Fibroblast of pulmonary artery (primary cell): ENCODE measurements at regions not wholly inside any gene's neighbourhood (a gene's known extent, or its start where the extent isn't known, plus 50 kb on each side); places are given as distances from the start of the nearest gene placed in this dataset.

Source experiments
- DNase-seq: peaks from one replicate; pipeline ENCODE4 v3.0.0-alpha.2; 2010; ENCODE audit warnings: low read depth
- H3K4me3 ChIP-seq: replicated peaks from 2 replicates; pipeline ENCODE4 v1.5.1; 2011; ENCODE audit warnings: low read depth, mild to moderate bottlenecking, control low read depth, low read length, moderate library complexity
- TF ChIP-seq, protein P1 (sequence below): IDR thresholded peaks from 2 replicates; pipeline ENCODE4 v1.5.1; 2011; ENCODE audit warnings: mild to moderate bottlenecking, control low read depth, low read length, inconsistent platforms; ENCODE audit errors: missing control alignments

GRCh38 chr13:65901723-65902122, 1328.4 kb downstream of the PCDH9 start:
- TF ChIP-seq, protein P1, sequence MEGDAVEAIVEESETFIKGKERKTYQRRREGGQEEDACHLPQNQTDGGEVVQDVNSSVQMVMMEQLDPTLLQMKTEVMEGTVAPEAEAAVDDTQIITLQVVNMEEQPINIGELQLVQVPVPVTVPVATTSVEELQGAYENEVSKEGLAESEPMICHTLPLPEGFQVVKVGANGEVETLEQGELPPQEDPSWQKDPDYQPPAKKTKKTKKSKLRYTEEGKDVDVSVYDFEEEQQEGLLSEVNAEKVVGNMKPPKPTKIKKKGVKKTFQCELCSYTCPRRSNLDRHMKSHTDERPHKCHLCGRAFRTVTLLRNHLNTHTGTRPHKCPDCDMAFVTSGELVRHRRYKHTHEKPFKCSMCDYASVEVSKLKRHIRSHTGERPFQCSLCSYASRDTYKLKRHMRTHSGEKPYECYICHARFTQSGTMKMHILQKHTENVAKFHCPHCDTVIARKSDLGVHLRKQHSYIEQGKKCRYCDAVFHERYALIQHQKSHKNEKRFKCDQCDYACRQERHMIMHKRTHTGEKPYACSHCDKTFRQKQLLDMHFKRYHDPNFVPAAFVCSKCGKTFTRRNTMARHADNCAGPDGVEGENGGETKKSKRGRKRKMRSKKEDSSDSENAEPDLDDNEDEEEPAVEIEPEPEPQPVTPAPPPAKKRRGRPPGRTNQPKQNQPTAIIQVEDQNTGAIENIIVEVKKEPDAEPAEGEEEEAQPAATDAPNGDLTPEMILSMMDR: no peak
- DNase-seq: no peak

GRCh38 chr13:65894049-65894448, 1336.1 kb downstream of the PCDH9 start:
- TF ChIP-seq, protein P1: no peak
- DNase-seq: no peak
- H3K4me3 ChIP-seq: no peak overlapping the region

More at GRCh38 chr13:65901723-65902122, 1328.4 kb downstream of the PCDH9 start:
- H3K4me3 ChIP-seq: no peak overlapping the region

GRCh38 chr13:65892859-65893258, 1337.3 kb downstream of the PCDH9 start:
- peak; percentile 42 for DNase-seq
- H3K4me3 ChIP-seq: no peak overlapping the region
- TF ChIP-seq, protein P1: no peak

GRCh38 chr13:65889368-65889767, 1340.8 kb downstream of the PCDH9 start:
- DNase-seq: peak; percentile 5
- H3K4me3 ChIP-seq: no peak overlapping the region
- TF ChIP-seq, protein P1: no peak

GRCh38 chr13:65882810-65883209, 1347.3 kb downstream of the PCDH9 start:
- H3K4me3 ChIP-seq: no peak overlapping the region
- no peak for DNase-seq
- TF ChIP-seq, protein P1: peak; percentile 14

- no peak overlapping the region for H3K4me3 ChIP-seq
- no peak for DNase-seq
- TF ChIP-seq, protein P1: no peak
These were observed 1348.5 kb downstream of the PCDH9 start for GRCh38 chr13:65881561-65882155.

DNA sequence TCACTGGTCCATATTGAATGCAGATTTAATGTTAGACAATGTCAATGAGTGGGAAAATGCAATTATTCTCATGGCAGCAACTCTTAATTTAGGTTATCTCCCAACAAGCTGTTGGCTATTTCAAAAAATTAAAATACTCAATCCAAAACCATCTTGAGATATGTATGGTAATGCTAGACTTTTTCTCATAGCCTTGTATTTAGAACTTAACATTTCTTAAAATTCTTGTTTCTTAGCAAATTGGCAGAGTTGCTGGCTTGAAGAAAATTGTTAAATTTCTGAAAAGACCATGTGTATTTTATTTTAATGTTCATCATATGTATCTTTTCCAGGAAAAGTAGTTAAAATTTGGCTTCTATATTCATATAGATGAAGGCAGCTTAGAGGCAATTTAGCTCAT, 1355.1 kb downstream of the PCDH9 start:
- TF ChIP-seq, protein P1: no peak
- H3K4me3 ChIP-seq: no peak overlapping the region
- no peak for DNase-seq
